IMR-90 (cell line): ENCODE measurements at regions not wholly inside any gene's neighbourhood (a gene's known extent, or its start where the extent isn't known, plus 50 kb on each side); places are given as distances from the start of the nearest gene placed in this dataset.

ENCODE experiments used
- CEBPB ChIP-seq: IDR thresholded peaks from 2 replicates; pipeline ENCODE4 v1.6.1; 2012; ENCODE audit warnings: low read depth, low read length, improper control_type of control experiment
- ELK1 ChIP-seq: fragments of 150-350 bp; IDR thresholded peaks from 2 replicates; pipeline ENCODE4 v1.6.1; 2016; ENCODE audit warnings: low read depth, mild to moderate bottlenecking, low read length, moderate library complexity, borderline replicate concordance
- MAFK ChIP-seq: IDR thresholded peaks from 2 replicates; pipeline ENCODE4 v1.6.1; 2012; ENCODE audit warnings: low read depth, low read length, improper control_type of control experiment
- SMC3 ChIP-seq: fragments of 150-350 bp; IDR thresholded peaks from 2 replicates; pipeline ENCODE4 v1.6.1; 2016; ENCODE audit warnings: low read depth, mild to moderate bottlenecking, antibody characterized with exemption, low read length, moderate library complexity
- USF2 ChIP-seq: fragments of 150-350 bp; IDR thresholded peaks from 2 replicates; pipeline ENCODE4 v1.6.1; 2017; ENCODE audit warnings: mild to moderate bottlenecking, antibody characterized with exemption, low read length, low read depth

DNA sequence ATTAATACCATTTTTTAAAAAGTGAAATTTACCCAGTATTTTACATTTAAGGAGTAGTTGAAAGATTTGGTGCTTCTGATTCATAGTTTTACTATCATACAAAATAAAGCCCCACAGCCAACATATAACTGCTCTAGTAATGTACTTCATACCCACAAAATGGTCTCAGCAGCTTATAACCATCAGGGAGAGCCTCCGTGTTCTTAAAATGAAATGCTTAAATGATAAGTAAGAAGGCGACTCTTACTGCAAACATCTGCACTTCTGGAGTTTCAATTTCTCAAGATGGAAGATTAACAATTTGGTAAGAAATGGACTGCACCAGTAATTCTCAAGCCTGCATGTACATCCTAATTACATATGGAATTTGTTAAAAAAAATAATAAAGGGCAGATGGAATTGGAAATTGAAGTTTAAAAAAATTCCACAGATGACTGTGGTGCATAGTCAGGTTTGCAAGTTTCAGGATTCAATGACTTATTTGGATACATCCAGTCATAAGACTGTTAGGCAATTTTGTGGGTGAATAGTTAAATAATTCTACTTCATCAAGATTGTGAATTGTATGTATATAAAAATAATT lies 461.0 kb downstream of the KIF20B start (continued):
- no peak for TF ChIP-seq ELK1
- TF ChIP-seq SMC3: no peak
- no peak for TF ChIP-seq USF2
- no peak for TF ChIP-seq MAFK
- no peak for TF ChIP-seq CEBPB
